HCT116 (cell line): ENCODE measurements at regions not wholly inside any gene's neighbourhood (a gene's known extent, or its start where the extent isn't known, plus 50 kb on each side); places are given as distances from the start of the nearest gene placed in this dataset.

Source experiments
- ATAC-seq: fragments of 200-7000 bp; cut with Tn5 transposase; 2 replicates; pipeline ENCODE4 v1.9.1; 2020; ENCODE audit warnings: mild to moderate bottlenecking, moderate library complexity
- BruUV-seq: library from RNA; stranded (reverse); fragments of 400-500 nt; replicated peaks from 2 replicates; lab custom pipeline; 2021; lab: Mats Ljungman, UMichigan
- CTCF ChIA-PET: fragments of 300-600 bp; sonication (Branson Sonifier 250); formaldehyde crosslinking; loops from one replicate; lab custom pipeline; 2021; ENCODE audit warnings: antibody characterized with exemption; lab: Charles Lee
- POLR2A ChIA-PET: fragments of 300-600, 350-600 bp; sonication (Branson Sonifier 250); formaldehyde crosslinking; loops from one replicate; lab custom pipeline; 2021; ENCODE audit warnings: antibody characterized with exemption; lab: Charles Lee
- RAD21 ChIA-PET, 2 experiments: fragments of 300-600 bp; sonication (Branson Sonifier 250); formaldehyde crosslinking; loops; one replicate each; lab custom pipeline; 2023; ENCODE audit warnings: low total read pairs in 2 of 2; ENCODE audit not compliant: uncharacterized antibody in 2 of 2, unreplicated experiment in 2 of 2, low non-redundant PET in 1 of 2; lab: Charles Lee
- DNase-seq: peaks from one replicate; pipeline ENCODE4 v3.0.0-alpha.2; 2010; ENCODE audit warnings: low read depth, low spot score
- H2AFZ ChIP-seq: fragments of 200-600 bp; shearing (Covaris generic), sonication (generic); 2 replicates; pipeline ENCODE4 v1.6.1; 2017; ENCODE audit warnings: low read depth, mixed run types, mixed read lengths, antibody characterized with exemption, low read length; ENCODE audit not compliant: poor library complexity, severe bottlenecking
- H3K27ac ChIP-seq: 2 replicates; pipeline ENCODE4 v1.5.1; 2012; ENCODE audit warnings: low read depth, low read length
- H3K27me3 ChIP-seq: fragments of 200-600 bp; sonication (generic); 2 replicates; pipeline ENCODE4 v1.6.1; 2016; ENCODE audit warnings: mixed run types, low read length, mixed read lengths; ENCODE audit not compliant: insufficient read depth
- H3K36me3 ChIP-seq, 2 experiments: fragments of 200-500 bp in 1 of 2; fragments of 200-600 bp in 1 of 2; sonication (Bioruptor generic) in 1 of 2; sonication (generic) in 1 of 2; 2 replicates each; pipeline versions ENCODE4 v1.5.1 to v1.6.1; 2014 to 2016; ENCODE audit warnings: low read length in 2 of 2, inconsistent platforms in 1 of 2, mixed read lengths in 1 of 2, mixed run types in 1 of 2; ENCODE audit not compliant: insufficient read depth in 2 of 2, control insufficient read depth in 1 of 2
- H3K4me1 ChIP-seq, 2 experiments: fragments of 200-600 bp in 1 of 2; sonication (generic) in 1 of 2; 2 replicates each; pipeline versions ENCODE4 v1.5.1 to v1.6.1; 2012 to 2017; ENCODE audit warnings: low read length in 2 of 2, inconsistent platforms in 1 of 2, mild to moderate bottlenecking in 1 of 2, mixed read lengths in 1 of 2, mixed run types in 1 of 2, moderate library complexity in 1 of 2; ENCODE audit not compliant: insufficient read depth in 2 of 2, control insufficient read depth in 1 of 2
- H3K4me2 ChIP-seq: fragments of 200-600 bp; sonication (generic); 2 replicates; pipeline ENCODE4 v1.6.1; 2017; ENCODE audit warnings: mixed run types, low read length, mixed read lengths
- H3K4me3 ChIP-seq, 2 experiments: fragments of 200-600 bp in 1 of 2; sonication (generic) in 1 of 2; replicated peaks in 1 of 2; 2 replicates each; pipeline ENCODE4 v1.5.1; 2011 to 2016; ENCODE audit warnings: low read length in 2 of 2, control low read depth in 1 of 2, low read depth in 1 of 2, mild to moderate bottlenecking in 1 of 2, mixed read lengths in 1 of 2, mixed run types in 1 of 2
- H3K79me2 ChIP-seq: fragments of 200-600 bp; sonication (generic); 2 replicates; pipeline ENCODE4 v1.6.1; 2017; ENCODE audit warnings: mild to moderate bottlenecking, mixed run types, low read length, moderate library complexity, mixed read lengths; ENCODE audit not compliant: insufficient read depth
- H3K9ac ChIP-seq: fragments of 200-600 bp; sonication (generic); 2 replicates; pipeline ENCODE4 v1.6.1; 2016; ENCODE audit warnings: low read length, mixed read lengths
- H3K9me2 ChIP-seq: fragments of 200-600 bp; sonication (generic), shearing (Covaris generic); 2 replicates; pipeline ENCODE4 v1.6.1; 2017; ENCODE audit warnings: mixed run types, mild to moderate bottlenecking, moderate library complexity; ENCODE audit not compliant: insufficient read depth
- H3K9me3 ChIP-seq, 2 experiments: fragments of 200-500 bp in 1 of 2; fragments of 200-600 bp in 1 of 2; sonication (Bioruptor generic) in 1 of 2; sonication (generic) in 1 of 2; 2 replicates each; pipeline ENCODE4 v1.6.1; 2014 to 2017; ENCODE audit warnings: low read length in 2 of 2, mixed read lengths in 2 of 2, inconsistent platforms in 1 of 2, low read depth in 1 of 2, mild to moderate bottlenecking in 1 of 2, mixed run types in 1 of 2, moderate library complexity in 1 of 2; ENCODE audit not compliant: control insufficient read depth in 1 of 2, insufficient read depth in 1 of 2
- H4K20me1 ChIP-seq: fragments of 200-600 bp; sonication (generic), shearing (Covaris generic); 2 replicates; pipeline ENCODE4 v1.6.1; 2017; ENCODE audit warnings: mixed run types, mild to moderate bottlenecking, moderate library complexity; ENCODE audit not compliant: insufficient read depth
- EGR1 ChIP-seq: IDR thresholded peaks from 2 replicates; pipeline ENCODE4 v1.6.1; 2012; ENCODE audit warnings: low read depth
- ELF1 ChIP-seq: IDR thresholded peaks from 2 replicates; pipeline ENCODE4 v1.6.1; 2012; ENCODE audit warnings: low read depth, borderline replicate concordance
- EZH2 ChIP-seq: fragments of 200-600 bp; sonication (generic); IDR thresholded peaks from 2 replicates; pipeline ENCODE4 v1.6.1; 2017; ENCODE audit warnings: antibody characterized with exemption, mixed run types
- JUND ChIP-seq: IDR thresholded peaks from 2 replicates; pipeline ENCODE4 v1.6.1; 2012
- POLR2A ChIP-seq: IDR thresholded peaks from 2 replicates; pipeline ENCODE4 v1.7.0; 2011; ENCODE audit warnings: borderline replicate concordance; ENCODE audit not compliant: insufficient read depth, insufficient read length; ENCODE audit errors: extremely low read depth
- POLR2AphosphoS5 ChIP-seq: IDR thresholded peaks from 2 replicates; pipeline ENCODE4 v1.6.1; 2011; ENCODE audit warnings: mild to moderate bottlenecking, low read depth, low read length, moderate library complexity
- SIN3A ChIP-seq: IDR thresholded peaks from 2 replicates; pipeline ENCODE4 v1.6.1; 2012; ENCODE audit warnings: low read depth
- SP1 ChIP-seq: IDR thresholded peaks from 2 replicates; pipeline ENCODE4 v1.6.1; 2012; ENCODE audit warnings: low read depth
- SRF ChIP-seq: IDR thresholded peaks from 2 replicates; pipeline ENCODE4 v1.6.1; 2012; ENCODE audit warnings: low read depth
- TCF7L2 ChIP-seq: IDR thresholded peaks from 2 replicates; pipeline ENCODE4 v1.7.0; 2011; ENCODE audit warnings: borderline replicate concordance, inconsistent platforms; ENCODE audit not compliant: insufficient read depth, insufficient read length; ENCODE audit errors: extremely low read depth
- YY1 ChIP-seq: IDR thresholded peaks from 2 replicates; pipeline ENCODE4 v1.6.1; 2011; ENCODE audit warnings: low read length, low read depth, moderate library complexity, mild to moderate bottlenecking; ENCODE audit not compliant: insufficient replicate concordance; ENCODE audit errors: extremely low read depth
- ZFX ChIP-seq: fragments of 450-650 bp; IDR thresholded peaks from 2 replicates; pipeline ENCODE4 v1.6.1; 2017
- intact Hi-C: fragments of 100-400 bp; cut with micrococcal nuclease; formaldehyde crosslinking; loops from 2 replicates; pipeline ENCODE4 v1.10.0; 2022
- TF ChIP-seq, protein P1 (sequence below): IDR thresholded peaks from 2 replicates; pipeline ENCODE4 v1.6.1; 2012
- TF ChIP-seq, protein P2 (sequence below): IDR thresholded peaks from 2 replicates; pipeline ENCODE4 v1.6.1; 2012; ENCODE audit warnings: low read depth
- TF ChIP-seq, protein P3 (sequence below): IDR thresholded peaks from 2 replicates; pipeline ENCODE4 v1.6.1; 2012

DNA sequence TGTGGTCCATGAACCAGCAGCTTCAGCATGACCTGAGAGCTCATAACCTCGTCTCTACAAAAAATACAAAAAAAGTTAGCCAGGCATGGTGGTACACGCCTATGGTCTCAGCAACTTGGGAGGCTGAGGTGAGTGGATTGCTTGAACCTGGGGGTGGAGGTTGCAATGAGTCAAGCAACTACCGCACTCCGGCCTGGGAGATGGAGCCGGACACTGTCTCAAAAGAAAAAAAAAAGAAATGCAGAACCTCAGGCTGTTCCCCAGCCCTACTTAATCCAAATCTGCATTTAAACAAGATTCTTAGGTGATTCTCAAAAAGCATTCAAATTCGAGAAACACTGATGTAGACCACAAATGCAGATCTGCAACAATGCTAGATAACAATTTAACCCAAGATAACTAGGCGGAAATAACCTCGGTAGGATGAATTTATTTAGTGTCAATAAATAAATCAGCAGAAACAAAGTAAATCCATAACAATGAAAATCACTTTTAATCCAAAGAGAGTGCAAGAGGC is 203.5 kb downstream of the SP3 start:
- ChIA-PET CTCF (no interaction called here), POLR2A (no interaction called here), RAD21 (no interaction called here)
- DNase-seq (no peak), ATAC-seq (no peak)
- Histone ChIP-seq H3K36me3 (no peaks in the 10 kb centered on the region), H3K9me3 (no peaks in the 10 kb centered on the region), H3K4me3 (no peak overlapping the region), H3K79me2 (no peaks in the 10 kb centered on the region), H3K9me2 (no peaks in the 10 kb centered on the region), H3K4me2 (no peak overlapping the region), H4K20me1 (no peaks in the 10 kb centered on the region), H3K4me1 (no peaks in the 10 kb centered on the region), H3K9ac (no peak overlapping the region), H3K27me3 (no peaks in the 10 kb centered on the region), H3K27ac (no peak overlapping the region), H2AFZ (no peak overlapping the region)
- intact Hi-C loops = no loop called here
- BruUV-seq = no TSS peak
- TF ChIP-seq SIN3A (no peak), ELF1 (0 out of 2 replicates have a peak, but pooled peaks have one; percentile 8), EZH2 (no peak), SP1 (no peak), POLR2AphosphoS5 (no peak)
- TF ChIP-seq, protein P1, sequence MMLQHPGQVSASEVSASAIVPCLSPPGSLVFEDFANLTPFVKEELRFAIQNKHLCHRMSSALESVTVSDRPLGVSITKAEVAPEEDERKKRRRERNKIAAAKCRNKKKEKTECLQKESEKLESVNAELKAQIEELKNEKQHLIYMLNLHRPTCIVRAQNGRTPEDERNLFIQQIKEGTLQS = no peak

DNA sequence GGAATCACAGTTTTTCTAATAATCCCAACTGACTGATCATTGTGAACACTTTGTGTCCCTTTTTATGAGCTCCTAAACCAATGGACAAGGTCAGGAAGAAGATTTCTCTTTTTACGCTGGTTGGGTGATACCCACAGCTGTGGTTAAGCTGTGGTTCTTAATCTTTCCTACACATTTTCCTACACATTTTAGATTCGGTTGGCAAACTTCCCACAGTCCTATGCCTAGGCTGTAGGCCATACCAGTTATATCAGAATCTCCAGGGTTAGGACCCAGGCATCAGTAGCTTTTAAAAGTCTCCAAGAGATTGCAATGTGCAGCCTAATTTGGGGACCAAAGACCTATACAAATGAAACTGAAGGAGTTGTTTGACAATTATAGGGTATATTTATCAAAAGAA is 203.0 kb downstream of the SP3 start:
- no TSS peak for BruUV-seq

More for the DNA sequence above, 203.0 kb downstream of the SP3 start:
- no peak overlapping the region for H2AFZ ChIP-seq
- RAD21 ChIA-PET = no interaction called here
- no peaks in the 10 kb centered on the region for H3K27me3 ChIP-seq
- H3K36me3 ChIP-seq = no peaks in the 10 kb centered on the region
- H4K20me1 ChIP-seq = no peaks in the 10 kb centered on the region
- no peak overlapping the region for H3K9ac ChIP-seq
- H3K9me2 ChIP-seq = no peaks in the 10 kb centered on the region
- no peak for TF ChIP-seq YY1
- TF ChIP-seq TCF7L2 = no peak
- TF ChIP-seq ZFX = no peak
- TF ChIP-seq SIN3A = no peak
- TF ChIP-seq, protein P2, sequence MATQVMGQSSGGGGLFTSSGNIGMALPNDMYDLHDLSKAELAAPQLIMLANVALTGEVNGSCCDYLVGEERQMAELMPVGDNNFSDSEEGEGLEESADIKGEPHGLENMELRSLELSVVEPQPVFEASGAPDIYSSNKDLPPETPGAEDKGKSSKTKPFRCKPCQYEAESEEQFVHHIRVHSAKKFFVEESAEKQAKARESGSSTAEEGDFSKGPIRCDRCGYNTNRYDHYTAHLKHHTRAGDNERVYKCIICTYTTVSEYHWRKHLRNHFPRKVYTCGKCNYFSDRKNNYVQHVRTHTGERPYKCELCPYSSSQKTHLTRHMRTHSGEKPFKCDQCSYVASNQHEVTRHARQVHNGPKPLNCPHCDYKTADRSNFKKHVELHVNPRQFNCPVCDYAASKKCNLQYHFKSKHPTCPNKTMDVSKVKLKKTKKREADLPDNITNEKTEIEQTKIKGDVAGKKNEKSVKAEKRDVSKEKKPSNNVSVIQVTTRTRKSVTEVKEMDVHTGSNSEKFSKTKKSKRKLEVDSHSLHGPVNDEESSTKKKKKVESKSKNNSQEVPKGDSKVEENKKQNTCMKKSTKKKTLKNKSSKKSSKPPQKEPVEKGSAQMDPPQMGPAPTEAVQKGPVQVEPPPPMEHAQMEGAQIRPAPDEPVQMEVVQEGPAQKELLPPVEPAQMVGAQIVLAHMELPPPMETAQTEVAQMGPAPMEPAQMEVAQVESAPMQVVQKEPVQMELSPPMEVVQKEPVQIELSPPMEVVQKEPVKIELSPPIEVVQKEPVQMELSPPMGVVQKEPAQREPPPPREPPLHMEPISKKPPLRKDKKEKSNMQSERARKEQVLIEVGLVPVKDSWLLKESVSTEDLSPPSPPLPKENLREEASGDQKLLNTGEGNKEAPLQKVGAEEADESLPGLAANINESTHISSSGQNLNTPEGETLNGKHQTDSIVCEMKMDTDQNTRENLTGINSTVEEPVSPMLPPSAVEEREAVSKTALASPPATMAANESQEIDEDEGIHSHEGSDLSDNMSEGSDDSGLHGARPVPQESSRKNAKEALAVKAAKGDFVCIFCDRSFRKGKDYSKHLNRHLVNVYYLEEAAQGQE = no peak
- TF ChIP-seq, protein P3, sequence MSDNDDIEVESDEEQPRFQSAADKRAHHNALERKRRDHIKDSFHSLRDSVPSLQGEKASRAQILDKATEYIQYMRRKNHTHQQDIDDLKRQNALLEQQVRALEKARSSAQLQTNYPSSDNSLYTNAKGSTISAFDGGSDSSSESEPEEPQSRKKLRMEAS = no peak
- TF ChIP-seq EGR1 = no peak
- TF ChIP-seq SRF = no peak
- TF ChIP-seq JUND = no peak
- TF ChIP-seq POLR2A = no peak
- no peak for TF ChIP-seq EZH2
- intact Hi-C loops = no loop called here
- ATAC-seq (no peak), DNase-seq (no peak)
- CTCF ChIA-PET = no interaction called here
- H3K4me3 ChIP-seq = no peak overlapping the region
- H3K79me2 ChIP-seq = no peaks in the 10 kb centered on the region
- no peak overlapping the region for H3K27ac ChIP-seq
- POLR2A ChIA-PET = no interaction called here
- no peaks in the 10 kb centered on the region for H3K9me3 ChIP-seq
- H3K4me2 ChIP-seq = no peak overlapping the region
- no peaks in the 10 kb centered on the region for H3K4me1 ChIP-seq
